SK-N-SH treated with all-trans-retinoic acid at 6 μM for 48 hours (cell line): ENCODE measurements at regions not wholly inside any gene's neighbourhood (a gene's known extent, or its start where the extent isn't known, plus 50 kb on each side); places are given as distances from the start of the nearest gene placed in this dataset.

Source experiments
- ARNTL ChIP-seq: fragments of 450-650 bp; formaldehyde crosslinking; IDR thresholded peaks from 2 replicates; pipeline ENCODE4 v1.5.0; 2020; ENCODE audit warnings: low read depth, mild to moderate bottlenecking, moderate library complexity, borderline replicate concordance
- BACH2 ChIP-seq: fragments of 250-450 bp; sonication (Bioruptor Pico); IDR thresholded peaks from 2 replicates; pipeline ENCODE4 v1.9.0; 2021; ENCODE audit warnings: mild to moderate bottlenecking, borderline replicate concordance
- CSRNP3 ChIP-seq: fragments of 250-450 bp; sonication (Bioruptor Pico); IDR thresholded peaks from 2 replicates; pipeline ENCODE4 v1.5.1; 2021; ENCODE audit warnings: mild to moderate bottlenecking, moderate library complexity
- ESRRG ChIP-seq: fragments of 250-450 bp; sonication (Bioruptor Pico); IDR thresholded peaks from 2 replicates; pipeline ENCODE4 v1.6.1; 2021; ENCODE audit warnings: mild to moderate bottlenecking
- GLIS3 ChIP-seq: fragments of 250-450 bp; sonication (Bioruptor Pico); IDR thresholded peaks from 2 replicates; pipeline ENCODE4 v1.5.0; 2020; ENCODE audit warnings: mild to moderate bottlenecking, moderate library complexity
- PATZ1 ChIP-seq: fragments of 250-450 bp; sonication (Bioruptor Pico); IDR thresholded peaks from 2 replicates; pipeline ENCODE4 v1.8.0; 2020; ENCODE audit warnings: mild to moderate bottlenecking, moderate library complexity, borderline replicate concordance
- PPARA ChIP-seq: fragments of 250-450 bp; sonication (Bioruptor Pico); IDR thresholded peaks from 2 replicates; pipeline ENCODE4 v1.5.0; 2020; ENCODE audit warnings: mild to moderate bottlenecking, borderline replicate concordance
- RARB ChIP-seq: fragments of 250-450 bp; sonication (Bioruptor Pico); IDR thresholded peaks from 2 replicates; pipeline ENCODE4 v1.8.0; 2021; ENCODE audit warnings: mild to moderate bottlenecking, moderate library complexity
- SNAI2 ChIP-seq: fragments of 250-450 bp; sonication (Bioruptor Pico); IDR thresholded peaks from 2 replicates; pipeline ENCODE4 v1.5.0; 2020; ENCODE audit warnings: mild to moderate bottlenecking, moderate library complexity
- TSHZ2 ChIP-seq: fragments of 250-450 bp; sonication (Bioruptor Pico); IDR thresholded peaks from 2 replicates; pipeline ENCODE4 v1.5.0; 2020; ENCODE audit warnings: mild to moderate bottlenecking, moderate library complexity
- ZFP30 ChIP-seq: fragments of 450-650 bp; formaldehyde crosslinking; IDR thresholded peaks from 2 replicates; pipeline ENCODE4 v1.5.0; 2022; ENCODE audit warnings: mild to moderate bottlenecking, moderate library complexity

- TF ChIP-seq TSHZ2 (no peak), PPARA (CRISPR knock-in tag) (no peak), CSRNP3 (no peak), PATZ1 (CRISPR knock-in tag) (no peak), ZFP30 (CRISPR knock-in tag) (no peak), BACH2 (CRISPR knock-in tag) (no peak), RARB (CRISPR knock-in tag) (no peak), ESRRG (CRISPR knock-in tag) (no peak), ARNTL (CRISPR knock-in tag) (no peak), GLIS3 (no peak), SNAI2 (CRISPR knock-in tag) (no peak)
Observed at GRCh38 chr4:123599061-123599919, 202.7 kb downstream of the SPRY1 start.
